T-helper 2 cell treated with Interferon-gamma antibody and Interleukin-4, amounts not matched to agents 100 ng/mL and 5 ng/mL, for 36 hours (primary cell): ENCODE measurements at regions not wholly inside any gene's neighbourhood (a gene's known extent, or its start where the extent isn't known, plus 50 kb on each side); places are given as distances from the start of the nearest gene placed in this dataset.
"Not testable (repeated sequence)": the region's sequence is repeated elsewhere in the genome, so short reads cannot be mapped to it uniquely, and the experiment has no call there.

Source experiments
- intact Hi-C: fragments of 100-400 bp; cut with micrococcal nuclease; formaldehyde crosslinking; loops from one replicate; pipeline ENCODE4 v1.15.1; 2023

GRCh38 chr4:64829749-64830148, 420.5 kb upstream of the TECRL start:
- intact Hi-C loops = no loop called here

DNA sequence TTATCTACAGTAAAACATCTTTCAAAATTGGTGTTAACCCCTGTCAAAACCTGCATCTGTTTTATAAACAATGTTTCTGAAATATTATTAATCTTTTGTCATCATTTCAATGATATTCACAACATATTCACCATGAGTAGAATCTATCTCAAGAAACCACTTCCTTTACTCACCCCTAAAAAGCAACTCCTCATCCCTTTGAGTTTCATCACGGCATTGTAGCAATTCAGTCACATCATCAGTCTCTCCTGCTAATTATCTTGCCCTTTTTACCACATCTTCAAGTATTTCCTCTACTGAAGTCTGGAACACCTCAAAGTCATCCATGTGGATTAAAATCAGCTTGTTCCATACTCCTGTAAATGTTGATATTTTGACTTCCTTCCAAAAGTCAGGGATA, 415.3 kb upstream of the TECRL start:
- intact Hi-C loops = no loop called here

GRCh38 chr4:64822405-64822804, 413.2 kb upstream of the TECRL start:
- intact Hi-C loops = no loop called here

- intact Hi-C loops = no loop called here
Measured at GRCh38 chr4:64821219-64821976, 412.1 kb upstream of the TECRL start.

GRCh38 chr4:64814616-64815015, 405.4 kb upstream of the TECRL start:
- intact Hi-C loops = no loop called here

DNA sequence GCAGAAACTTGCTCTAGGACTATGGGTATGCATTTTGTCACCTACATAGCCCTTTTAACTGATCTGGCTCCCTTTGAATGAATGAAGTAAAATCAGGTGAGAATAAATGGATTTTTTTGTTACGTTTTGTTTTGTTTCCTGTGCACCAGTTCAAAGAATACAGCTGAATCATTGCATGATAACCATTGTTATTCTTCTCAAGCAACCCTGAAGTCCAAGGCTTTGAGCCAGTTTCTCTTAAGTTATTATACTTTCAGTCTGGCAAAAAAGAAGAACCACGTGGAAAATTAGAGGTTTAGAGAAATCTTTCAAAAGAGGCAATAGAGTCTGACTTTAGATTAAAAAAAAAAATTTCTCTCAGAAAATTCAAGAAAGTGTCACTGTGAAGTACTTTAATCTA, 398.6 kb upstream of the TECRL start:
- intact Hi-C loops = no loop called here

GRCh38 chr4:64799751-64800150, 390.5 kb upstream of the TECRL start:
- intact Hi-C loops = no loop called here

GRCh38 chr4:64798828-64799227, 389.6 kb upstream of the TECRL start:
- intact Hi-C loops = not testable (repeated sequence)

GRCh38 chr4:64796581-64796980, 387.3 kb upstream of the TECRL start:
- intact Hi-C loops = no loop called here

GRCh38 chr4:64784125-64784524, 374.9 kb upstream of the TECRL start:
- intact Hi-C loops = loop anchor here (5.0 kb wide), 1 partner anchor 128 kb away; no protein-coding TSS in a partner anchor

DNA sequence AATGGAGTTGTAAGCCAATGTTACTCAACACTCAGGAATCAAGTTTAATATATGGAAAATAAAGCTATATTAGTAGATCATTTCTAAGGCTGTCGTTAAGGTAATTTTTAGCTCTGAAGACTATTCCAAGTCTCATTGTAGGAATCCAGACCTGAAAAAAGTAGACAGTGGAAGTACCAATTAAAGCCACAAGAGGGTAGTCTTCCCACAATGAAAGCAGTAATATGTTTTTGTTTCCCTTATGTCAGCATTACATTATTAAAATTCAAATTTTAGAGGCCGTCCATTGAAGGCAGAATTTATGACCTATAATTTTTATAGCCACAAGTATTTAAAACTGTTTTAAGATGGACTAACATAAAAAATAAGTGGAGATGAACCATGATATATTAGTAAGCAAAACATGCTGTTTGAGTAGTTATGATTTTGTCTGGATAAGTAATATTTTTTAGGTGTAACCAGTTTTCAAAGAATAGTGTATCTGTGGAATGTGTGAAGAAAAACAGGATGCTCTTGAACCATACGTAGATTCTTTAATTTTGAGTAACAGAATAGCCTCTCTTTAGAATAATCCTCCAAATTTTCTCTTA, 372.6 kb upstream of the TECRL start:
- intact Hi-C loops = loop anchor here (5.0 kb wide), 1 partner anchor 130 kb away; no protein-coding TSS in a partner anchor

GRCh38 chr4:64780664-64781063, 371.4 kb upstream of the TECRL start:
- intact Hi-C loops = loop anchor here (5.0 kb wide), 1 partner anchor 132 kb away; no protein-coding TSS in a partner anchor

DNA sequence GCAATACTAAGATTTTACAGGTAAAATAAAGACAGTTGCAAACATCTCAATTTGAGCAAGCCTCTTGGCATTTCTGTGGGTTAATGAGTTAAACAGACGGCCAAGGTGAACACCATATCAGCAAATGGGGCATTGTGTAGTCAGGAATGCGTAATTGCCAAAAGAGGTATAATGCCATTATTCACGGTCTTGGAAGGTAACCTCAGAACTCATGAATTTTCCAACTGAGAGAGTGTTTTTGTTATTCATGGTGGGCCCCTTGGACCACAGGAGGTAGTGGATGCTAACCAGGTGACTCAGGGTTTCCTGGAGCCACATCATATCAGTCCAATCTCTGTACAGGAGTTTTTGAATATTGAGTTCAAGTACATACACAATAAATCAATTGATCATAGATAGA, 368.0 kb upstream of the TECRL start:
- intact Hi-C loops = no loop called here

GRCh38 chr4:64776820-64777219, 367.6 kb upstream of the TECRL start:
- intact Hi-C loops = no loop called here

DNA sequence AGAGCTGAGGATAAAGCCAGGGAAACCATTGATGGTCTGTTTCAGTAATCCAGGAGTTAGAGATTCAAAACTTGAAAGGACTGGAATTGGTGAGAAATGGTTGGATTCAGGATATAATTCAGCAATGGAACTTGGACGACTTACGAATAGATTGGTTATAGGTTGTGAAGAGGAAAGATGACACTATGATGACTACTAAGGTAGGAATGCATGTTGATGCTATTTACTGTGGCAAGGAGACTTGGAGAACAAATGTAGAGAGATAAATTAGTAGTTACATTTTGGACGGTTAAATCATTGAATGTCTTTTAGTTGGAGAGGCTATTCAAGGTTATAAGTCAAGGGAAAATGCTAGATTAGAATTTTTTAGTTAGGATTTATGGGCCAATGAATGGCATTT, 365.4 kb upstream of the TECRL start:
- intact Hi-C loops = no loop called here

DNA sequence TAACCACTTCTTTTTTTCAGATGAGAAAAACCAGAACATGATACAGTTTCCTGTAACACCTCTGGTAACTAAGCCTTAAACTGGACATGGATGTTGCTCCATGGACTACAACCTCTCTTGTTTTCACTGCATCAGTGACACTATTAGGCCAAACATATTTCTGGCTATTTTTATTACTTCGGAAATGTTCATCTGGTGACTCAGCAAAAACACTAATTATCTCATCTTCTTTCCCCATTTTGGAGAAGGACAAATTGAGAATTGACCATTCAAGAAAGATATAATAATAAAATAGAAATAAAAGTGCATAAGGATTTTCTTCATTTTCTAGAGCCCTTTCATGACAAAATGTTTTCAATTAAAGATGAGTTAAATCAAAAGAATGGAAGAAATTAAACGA, 361.9 kb upstream of the TECRL start:
- intact Hi-C loops = no loop called here

DNA sequence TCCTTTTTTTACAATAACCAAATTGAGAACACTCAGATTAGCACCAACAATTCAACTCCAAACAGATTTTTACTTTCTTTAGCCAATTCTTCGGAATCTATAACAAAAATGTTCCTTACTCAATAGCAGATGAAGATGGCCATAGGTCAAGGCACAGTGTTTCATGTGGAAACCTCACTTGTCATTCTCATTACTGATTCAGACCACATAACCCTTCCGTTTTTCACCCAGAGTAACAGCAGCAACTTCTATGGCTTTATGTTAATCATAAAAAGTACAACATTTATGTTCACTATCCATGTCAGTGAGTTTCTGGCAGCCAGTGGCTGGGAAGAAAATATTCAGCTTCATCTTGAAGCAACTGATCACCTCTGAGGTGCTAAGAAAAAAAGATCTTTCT, 358.3 kb upstream of the TECRL start:
- intact Hi-C loops = no loop called here

DNA sequence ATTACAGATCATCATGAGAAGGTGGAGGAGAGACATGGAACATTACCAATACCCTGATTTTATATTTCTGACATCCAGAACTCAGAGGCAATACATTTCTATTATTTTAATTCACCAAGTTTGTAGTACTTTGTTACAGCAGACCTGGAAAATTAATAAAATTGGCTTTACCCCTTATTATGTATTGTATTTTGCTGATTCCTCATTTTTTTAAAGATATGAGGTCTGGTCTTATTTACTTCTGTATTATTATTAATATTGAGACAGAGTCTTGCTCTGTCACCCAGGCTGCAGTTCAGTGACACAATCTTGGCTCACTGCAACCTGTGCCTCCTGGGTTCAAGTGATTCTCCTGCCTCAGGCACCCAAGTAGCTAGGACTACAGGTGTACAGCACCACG, 357.3 kb upstream of the TECRL start:
- intact Hi-C loops = no loop called here

- intact Hi-C loops = no loop called here
Measured at GRCh38 chr4:64756016-64756415, 346.8 kb upstream of the TECRL start.

GRCh38 chr4:64747919-64748715, 338.9 kb upstream of the TECRL start:
- intact Hi-C loops = no loop called here

DNA sequence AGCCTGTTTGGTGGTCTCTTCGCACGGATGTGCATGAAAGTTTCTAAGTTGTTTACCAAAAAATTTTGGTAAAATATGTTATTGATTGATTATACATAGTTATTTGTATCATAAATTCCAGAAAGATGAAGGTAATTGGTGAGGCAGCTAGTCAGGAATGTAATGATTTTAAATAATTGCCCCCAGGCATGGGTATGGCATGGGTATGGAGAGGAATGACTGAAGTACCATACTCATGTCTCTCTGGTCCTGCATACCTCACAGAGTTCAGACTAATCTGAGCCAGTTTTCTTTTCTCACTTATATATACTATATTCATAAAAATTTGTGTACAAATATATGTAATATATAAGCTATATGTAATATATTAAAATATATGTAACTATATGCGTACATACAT, 329.0 kb upstream of the TECRL start:
- intact Hi-C loops = no loop called here

GRCh38 chr4:64737854-64738138, 328.5 kb upstream of the TECRL start:
- intact Hi-C loops = not testable (repeated sequence)
